GM12864 (cell line): ENCODE measurements at regions not wholly inside any gene's neighbourhood (a gene's known extent, or its start where the extent isn't known, plus 50 kb on each side); places are given as distances from the start of the nearest gene placed in this dataset.
"Not testable (repeated sequence)": the region's sequence is repeated elsewhere in the genome, so short reads cannot be mapped to it uniquely, and the experiment has no call there.

Experiments used
- DNase-seq: peaks from one replicate; pipeline ENCODE4 v3.0.0-alpha.2; 2011; ENCODE audit warnings: low read depth
- H3K4me3 ChIP-seq: 2 replicates; pipeline ENCODE4 v1.5.1; 2011; ENCODE audit warnings: mild to moderate bottlenecking, low read depth, low read length, control low read depth
- CTCF ChIP-seq: IDR thresholded peaks from 2 replicates; pipeline ENCODE4 v1.5.1; 2011; ENCODE audit warnings: low read depth, mild to moderate bottlenecking, moderate library complexity, low read length, control low read depth, inconsistent platforms; ENCODE audit errors: missing control alignments

GRCh38 chr2:129192117-129192516, 787.3 kb upstream of the RAB6C start:
- DNase-seq: no peak
- TF ChIP-seq CTCF: peak; percentile 39
- no peak overlapping the region for H3K4me3 ChIP-seq

GRCh38 chr2:129192841-129193253, 786.6 kb upstream of the RAB6C start:
- no peak overlapping the region for H3K4me3 ChIP-seq
- TF ChIP-seq CTCF: no peak
- no peak for DNase-seq

GRCh38 chr2:129193961-129194360, 785.5 kb upstream of the RAB6C start:
- no peak for DNase-seq
- peak; percentile 18 for TF ChIP-seq CTCF
- no peak overlapping the region for H3K4me3 ChIP-seq

GRCh38 chr2:129199501-129199900, 780.0 kb upstream of the RAB6C start:
- H3K4me3 ChIP-seq: no peak overlapping the region
- TF ChIP-seq CTCF: no peak
- no peak for DNase-seq

- H3K4me3 ChIP-seq: no peak overlapping the region
- TF ChIP-seq CTCF: no peak
- DNase-seq: no peak
Measured at GRCh38 chr2:129201696-129202095, 777.8 kb upstream of the RAB6C start.

GRCh38 chr2:129203331-129203730, 776.1 kb upstream of the RAB6C start:
- no peak for DNase-seq
- no peak for TF ChIP-seq CTCF

GRCh38 chr2:129204581-129204980, 774.9 kb upstream of the RAB6C start:
- not testable (repeated sequence) for H3K4me3 ChIP-seq, DNase-seq

More at GRCh38 chr2:129203331-129203730, 776.1 kb upstream of the RAB6C start:
- H3K4me3 ChIP-seq: no peak overlapping the region

- DNase-seq: no peak
- TF ChIP-seq CTCF: no peak
- no peak overlapping the region for H3K4me3 ChIP-seq
Measured at GRCh38 chr2:129205176-129205575, 774.3 kb upstream of the RAB6C start.
